ENCODE measurements at regions not wholly inside any gene's neighbourhood (a gene's known extent, or its start where the extent isn't known, plus 50 kb on each side); places are given as distances from the start of the nearest gene placed in this dataset.
A peak's percentile ranks its signal among the peaks of the same experiment; 100 is the strongest.
"Not testable (repeated sequence)": the region's sequence is repeated elsewhere in the genome, so short reads cannot be mapped to it uniquely, and the experiment has no call there.

DNA sequence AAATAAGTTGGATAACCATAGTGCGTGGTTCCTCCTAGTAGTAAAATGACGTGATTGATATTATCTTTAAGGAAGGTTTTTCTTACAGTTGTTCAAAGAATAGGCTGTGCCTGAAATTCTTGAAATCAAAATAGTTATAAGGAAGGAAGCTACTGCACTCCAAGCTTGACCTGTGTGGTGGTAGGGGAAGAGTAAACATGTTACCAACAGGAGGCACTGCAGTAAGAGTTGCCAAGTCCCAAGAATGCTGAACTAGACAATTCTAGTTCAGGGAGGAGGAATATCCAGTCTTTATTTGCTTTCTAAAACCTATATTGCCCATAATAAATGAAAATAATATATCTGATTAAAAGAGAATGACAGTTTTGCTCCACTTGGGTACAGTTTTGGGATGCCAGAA is 764.5 kb downstream of the TMTC2 start:
- H3K4me1 ChIP-seq: no peaks in the 10 kb centered on the region
- no peak overlapping the region for H3K4me3 ChIP-seq
- no peaks in the 10 kb centered on the region for H3K9me3 ChIP-seq
- H3K36me3 ChIP-seq: no peaks in the 10 kb centered on the region
- intact Hi-C loops (cut with DNase I): no loop called here
- TF ChIP-seq, protein P1, sequence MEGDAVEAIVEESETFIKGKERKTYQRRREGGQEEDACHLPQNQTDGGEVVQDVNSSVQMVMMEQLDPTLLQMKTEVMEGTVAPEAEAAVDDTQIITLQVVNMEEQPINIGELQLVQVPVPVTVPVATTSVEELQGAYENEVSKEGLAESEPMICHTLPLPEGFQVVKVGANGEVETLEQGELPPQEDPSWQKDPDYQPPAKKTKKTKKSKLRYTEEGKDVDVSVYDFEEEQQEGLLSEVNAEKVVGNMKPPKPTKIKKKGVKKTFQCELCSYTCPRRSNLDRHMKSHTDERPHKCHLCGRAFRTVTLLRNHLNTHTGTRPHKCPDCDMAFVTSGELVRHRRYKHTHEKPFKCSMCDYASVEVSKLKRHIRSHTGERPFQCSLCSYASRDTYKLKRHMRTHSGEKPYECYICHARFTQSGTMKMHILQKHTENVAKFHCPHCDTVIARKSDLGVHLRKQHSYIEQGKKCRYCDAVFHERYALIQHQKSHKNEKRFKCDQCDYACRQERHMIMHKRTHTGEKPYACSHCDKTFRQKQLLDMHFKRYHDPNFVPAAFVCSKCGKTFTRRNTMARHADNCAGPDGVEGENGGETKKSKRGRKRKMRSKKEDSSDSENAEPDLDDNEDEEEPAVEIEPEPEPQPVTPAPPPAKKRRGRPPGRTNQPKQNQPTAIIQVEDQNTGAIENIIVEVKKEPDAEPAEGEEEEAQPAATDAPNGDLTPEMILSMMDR (IDR thresholded peaks at IDR 0.05): no peak
- no peak overlapping the region for H3K27ac ChIP-seq
- H3K27me3 ChIP-seq: no peaks in the 10 kb centered on the region
- DNase-seq: no peak
- ATAC-seq: no peak

DNA sequence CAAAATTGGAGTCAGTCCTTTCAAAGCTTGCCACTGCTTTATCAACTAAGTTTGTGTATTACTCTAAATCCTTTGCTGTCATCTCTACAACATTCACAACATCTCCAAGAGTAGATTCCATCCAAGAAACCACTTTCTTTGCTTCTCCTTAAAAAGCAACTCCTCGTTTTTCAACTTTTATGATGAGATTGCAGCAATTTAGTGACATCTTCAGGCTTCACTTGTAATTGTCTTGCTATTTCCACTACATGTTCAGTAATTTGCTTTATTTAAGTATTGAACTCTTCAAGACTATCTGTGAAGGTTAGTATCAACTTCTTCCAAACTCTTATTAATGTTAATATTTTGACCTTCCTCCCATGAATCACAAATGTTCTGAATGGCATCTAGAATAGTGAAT is 747.9 kb downstream of the TMTC2 start:
- Histone ChIP-seq H3K9me3 (peaks cover 0 to 8% of the 10 kb centered on the region in 2 donors), H3K4me1 (no peaks in the 10 kb centered on the region), H3K27ac (no peak overlapping the region), H3K4me3 (no peak overlapping the region), H3K36me3 (no peaks in the 10 kb centered on the region), H3K27me3 (no peaks in the 10 kb centered on the region)
- intact Hi-C loops (cut with DNase I): no loop called here
- ATAC-seq: no peak
- no peak for DNase-seq
- TF ChIP-seq, protein P1 (IDR thresholded peaks at IDR 0.05): no peak

DNA sequence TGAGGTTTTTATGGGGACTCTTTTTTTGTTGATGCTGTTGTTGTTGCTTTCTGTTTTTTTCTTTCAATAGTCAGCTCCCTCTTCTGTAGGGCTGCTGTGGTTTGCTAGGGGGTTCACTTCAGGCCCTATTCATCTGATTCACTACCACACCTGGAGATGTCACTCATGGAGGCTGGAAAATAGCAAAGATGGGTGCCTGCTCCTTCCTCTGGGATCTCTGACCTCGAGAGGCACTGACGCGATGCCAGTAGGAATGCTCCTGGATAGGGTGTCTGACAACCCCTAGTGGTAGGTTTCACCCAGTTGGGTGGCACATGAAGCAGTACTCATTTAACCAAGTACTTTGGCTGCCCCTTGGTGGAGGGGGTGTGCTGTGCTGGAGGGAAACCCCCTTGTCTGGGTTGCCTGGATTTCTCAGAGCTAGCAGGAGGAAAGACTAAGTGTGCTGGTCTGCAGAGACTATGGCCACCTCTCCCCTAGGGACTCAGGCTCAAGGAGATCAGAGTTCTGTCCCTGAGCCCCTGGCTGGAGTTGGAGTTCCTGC is 745.5 kb downstream of the TMTC2 start:
- ATAC-seq (no peak), DNase-seq (no peak)
- no peak overlapping the region for H3K4me3 ChIP-seq
- H3K36me3 ChIP-seq: no peaks in the 10 kb centered on the region
- no peak overlapping the region for H3K27ac ChIP-seq
- TF ChIP-seq, protein P1 (IDR thresholded peaks at IDR 0.05): no peak
- intact Hi-C loops (cut with DNase I): no loop called here
- no peaks in the 10 kb centered on the region for H3K27me3 ChIP-seq
- H3K9me3 ChIP-seq: peaks cover 0 to 11% of the 10 kb centered on the region in 2 donors
- no peaks in the 10 kb centered on the region for H3K4me1 ChIP-seq

DNA sequence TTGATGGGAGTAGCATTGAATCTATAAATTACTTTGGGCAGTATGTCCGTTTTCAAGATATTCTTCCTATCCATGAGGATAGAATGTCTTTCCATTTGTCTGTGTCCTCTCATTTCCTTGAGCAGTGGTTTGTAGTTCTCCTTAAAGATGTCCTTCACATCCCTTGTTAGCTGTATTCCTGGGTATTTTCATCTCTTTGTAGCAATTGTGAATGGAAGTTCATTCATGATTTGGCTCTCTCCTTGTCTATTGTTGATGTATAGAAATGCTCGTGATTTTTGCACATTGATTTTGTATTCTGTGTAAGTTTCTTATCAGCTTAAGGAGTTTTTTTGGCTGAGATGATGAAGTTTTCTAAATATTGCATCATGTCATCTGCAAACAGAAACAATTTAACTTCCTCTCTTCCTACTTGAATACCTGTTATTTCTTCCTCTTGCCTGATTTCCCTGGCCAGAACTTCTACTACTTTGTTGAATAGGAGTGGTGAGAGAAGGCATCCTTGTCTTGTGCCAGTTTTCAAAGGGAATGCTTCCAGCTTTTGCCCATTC is 741.0 kb downstream of the TMTC2 start:
- H3K27me3 ChIP-seq; H3K4me3 ChIP-seq; H3K27ac ChIP-seq; intact Hi-C loops (cut with DNase I); H3K36me3 ChIP-seq; H3K4me1 ChIP-seq; DNase-seq; ATAC-seq: not testable (repeated sequence)
- H3K9me3 ChIP-seq: peaks cover 0 to 13% of the 10 kb centered on the region in 2 donors

DNA sequence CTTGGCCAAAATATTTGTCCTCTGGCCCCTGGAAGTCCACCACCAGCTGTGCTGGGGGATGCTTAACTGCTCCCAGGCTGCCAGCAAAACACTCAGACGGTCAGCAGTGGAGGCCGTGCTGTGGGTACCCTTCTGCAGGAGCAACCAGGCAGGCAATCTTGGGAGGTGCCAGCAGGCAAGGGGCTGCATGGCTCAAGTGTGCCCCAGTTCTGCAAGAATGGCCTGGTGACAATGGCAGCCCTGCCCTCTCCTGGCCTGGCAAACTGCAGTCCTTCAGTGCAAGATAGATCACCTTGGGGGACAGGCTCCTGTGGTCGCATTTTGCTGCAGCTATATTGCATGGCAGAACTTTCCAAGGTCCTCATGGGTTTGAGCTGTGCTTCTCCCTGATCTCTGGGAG is 728.3 kb downstream of the TMTC2 start:
- TF ChIP-seq, protein P1 (IDR thresholded peaks at IDR 0.05): no peak
- Histone ChIP-seq H3K9me3 (peaks cover 0 to 3% of the 10 kb centered on the region in 2 donors), H3K27me3 (no peaks in the 10 kb centered on the region), H3K4me1 (no peaks in the 10 kb centered on the region), H3K27ac (no peak overlapping the region), H3K4me3 (no peak overlapping the region), H3K36me3 (no peaks in the 10 kb centered on the region)
- DNase-seq (peak in 1 of 4 donors; percentile 31), ATAC-seq (no peak)
- intact Hi-C loops (cut with DNase I): no loop called here

DNA sequence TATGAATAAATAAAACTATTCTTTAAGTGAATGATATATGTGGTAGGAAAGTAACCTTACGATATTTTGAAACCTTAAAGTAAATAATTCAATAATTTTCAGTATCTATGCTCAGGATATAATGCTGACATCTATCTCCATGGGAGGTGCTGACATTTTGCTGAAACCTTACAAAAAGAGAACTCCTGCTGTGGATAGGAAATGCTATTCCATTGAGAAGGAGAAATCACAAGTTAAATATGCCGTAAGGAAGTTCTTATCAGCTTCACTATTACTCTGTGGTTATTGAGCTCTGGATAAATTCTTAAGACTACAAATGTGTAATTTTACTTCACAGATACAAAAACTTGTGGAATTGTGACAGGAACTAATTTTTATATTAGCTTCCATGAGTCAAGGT is 722.1 kb downstream of the TMTC2 start:
- H3K4me3 ChIP-seq: no peak overlapping the region
- peaks cover 0 to 3% of the 10 kb centered on the region in 2 donors for H3K9me3 ChIP-seq
- H3K27ac ChIP-seq: no peak overlapping the region
- no peak for DNase-seq
- H3K4me1 ChIP-seq: no peaks in the 10 kb centered on the region
- no peaks in the 10 kb centered on the region for H3K36me3 ChIP-seq
- TF ChIP-seq, protein P1 (IDR thresholded peaks at IDR 0.05): no peak
- intact Hi-C loops (cut with DNase I): no loop called here
- H3K27me3 ChIP-seq: no peaks in the 10 kb centered on the region
- ATAC-seq: no peak
